PC-9 (cell line): ENCODE measurements at regions not wholly inside any gene's neighbourhood (a gene's known extent, or its start where the extent isn't known, plus 50 kb on each side); places are given as distances from the start of the nearest gene placed in this dataset.

ENCODE experiments used
- BruUV-seq: library from RNA; stranded (reverse); fragments of 400-500 nt; replicated peaks from 2 replicates; lab custom pipeline; 2021; lab: Mats Ljungman, UMichigan
- CTCF ChIA-PET: fragments of 300-600 bp; sonication (Branson Sonifier 250); formaldehyde crosslinking; loops from one replicate; lab custom pipeline; 2022; ENCODE audit warnings: antibody characterized with exemption; lab: Charles Lee
- POLR2A ChIA-PET: fragments of 300-600 bp; sonication (Branson Sonifier 250); formaldehyde crosslinking; loops from one replicate; lab custom pipeline; 2022; ENCODE audit warnings: antibody characterized with exemption; ENCODE audit not compliant: unreplicated experiment; lab: Charles Lee
- DNase-seq, 2 experiments: peaks; one replicate each; pipeline versions ENCODE4 v3.0.0 to v3.0.0-alpha.2; 2015 to 2022; ENCODE audit warnings: mixed read lengths in 1 of 2
- H2AFZ ChIP-seq: fragments of 200-600 bp; sonication (generic); 2 replicates; pipeline ENCODE4 v1.8.1; 2017; ENCODE audit warnings: antibody characterized with exemption
- H3F3A ChIP-seq: fragments of 200-600 bp; sonication (generic); 2 replicates; pipeline ENCODE4 v1.8.1; 2017; ENCODE audit warnings: antibody characterized with exemption, mild to moderate bottlenecking, low read depth; ENCODE audit not compliant: insufficient read depth
- H3K27ac ChIP-seq: fragments of 200-600 bp; sonication (generic); 2 replicates; pipeline ENCODE4 v1.6.1; 2016; ENCODE audit warnings: mixed run types
- H3K27me3 ChIP-seq: fragments of 200-600 bp; sonication (generic); 2 replicates; pipeline ENCODE4 v1.6.1; 2016; ENCODE audit warnings: low read depth, mixed run types; ENCODE audit not compliant: insufficient read depth
- H3K36me3 ChIP-seq: fragments of 200-600 bp; sonication (generic); 2 replicates; pipeline ENCODE4 v1.6.1; 2016; ENCODE audit warnings: low read depth, mixed run types
- H3K4me1 ChIP-seq: fragments of 200-600 bp; sonication (generic); replicated peaks from 2 replicates; pipeline ENCODE4 v1.6.1; 2016; ENCODE audit warnings: mixed run types; ENCODE audit not compliant: insufficient read depth
- H3K4me2 ChIP-seq: fragments of 200-600 bp; sonication (generic); 2 replicates; pipeline ENCODE4 v1.6.1; 2017; ENCODE audit warnings: mixed run types
- H3K4me3 ChIP-seq: fragments of 200-600 bp; sonication (generic); 2 replicates; pipeline ENCODE4 v1.6.1; 2016; ENCODE audit warnings: mixed run types
- H3K79me2 ChIP-seq: fragments of 200-600 bp; sonication (generic); 2 replicates; pipeline ENCODE4 v1.6.1; 2017; ENCODE audit warnings: low read depth, mixed run types
- H3K9me2 ChIP-seq: fragments of 200-600 bp; sonication (generic); 2 replicates; pipeline ENCODE4 v1.8.1; 2017; ENCODE audit warnings: mild to moderate bottlenecking; ENCODE audit not compliant: insufficient read depth
- H3K9me3 ChIP-seq: fragments of 200-600 bp; sonication (generic); 2 replicates; pipeline ENCODE4 v1.8.1; 2016; ENCODE audit warnings: low read depth; ENCODE audit not compliant: insufficient read depth
- H4K20me1 ChIP-seq: fragments of 200-600 bp; sonication (generic); 2 replicates; pipeline ENCODE4 v1.8.1; 2017; ENCODE audit not compliant: insufficient read depth
- EZH2 ChIP-seq: fragments of 200-600 bp; sonication (generic); IDR thresholded peaks from 2 replicates; pipeline ENCODE4 v1.8.0; 2017; ENCODE audit warnings: antibody characterized with exemption, low read depth
- intact Hi-C: fragments of 100-400 bp; cut with micrococcal nuclease; formaldehyde crosslinking; loops from one replicate; pipeline ENCODE4 v1.10.0; 2022; ENCODE audit not compliant: unreplicated experiment
- TF ChIP-seq, protein P1 (sequence below): fragments of 200-600 bp; sonication (generic); conservative IDR thresholded peaks from 2 replicates; pipeline ENCODE4 v1.6.1; 2017; ENCODE audit warnings: mixed run types, antibody characterized with exemption, mild to moderate bottlenecking, moderate library complexity

DNA sequence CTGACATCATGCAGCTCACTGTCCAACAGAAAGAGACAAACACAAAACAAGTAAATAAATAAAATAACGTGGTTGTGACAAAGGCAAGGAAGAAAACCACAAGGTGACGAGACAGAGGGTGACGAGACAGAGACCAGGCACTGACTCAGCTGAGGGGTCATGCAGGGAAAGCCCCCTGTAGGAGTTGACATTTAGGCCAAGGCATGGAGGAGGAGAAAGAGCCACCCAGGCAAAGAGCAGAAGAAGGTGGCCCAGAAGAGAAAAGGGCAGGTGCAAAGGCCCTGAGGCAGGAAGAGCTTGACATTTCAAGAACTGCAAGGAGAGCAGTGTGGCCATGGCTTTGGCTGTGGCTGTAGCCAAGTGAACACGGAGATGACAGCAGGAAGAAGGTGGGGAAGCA is 65.1 kb upstream of the ID3 start:
- Histone ChIP-seq H2AFZ (no peak overlapping the region), H3K27me3 (no peaks in the 10 kb centered on the region), H3K4me3 (no peak overlapping the region), H3K36me3 (no peaks in the 10 kb centered on the region), H3K4me2 (no peak overlapping the region), H4K20me1 (no peaks in the 10 kb centered on the region), H3K9me3 (no peaks in the 10 kb centered on the region), H3K4me1 (no peaks in the 10 kb centered on the region; the same call in 1 of the 2 replicates), H3F3A (peaks cover 5% of the 10 kb centered on the region; the same call in 1 of the 2 replicates), H3K9me2 (no peaks in the 10 kb centered on the region), H3K79me2 (no peaks in the 10 kb centered on the region), H3K27ac (no peak overlapping the region)
- CTCF ChIA-PET, result no interaction called here
- intact Hi-C loops, result no loop called here
- TF ChIP-seq EZH2, result no peak
- TF ChIP-seq, protein P1, sequence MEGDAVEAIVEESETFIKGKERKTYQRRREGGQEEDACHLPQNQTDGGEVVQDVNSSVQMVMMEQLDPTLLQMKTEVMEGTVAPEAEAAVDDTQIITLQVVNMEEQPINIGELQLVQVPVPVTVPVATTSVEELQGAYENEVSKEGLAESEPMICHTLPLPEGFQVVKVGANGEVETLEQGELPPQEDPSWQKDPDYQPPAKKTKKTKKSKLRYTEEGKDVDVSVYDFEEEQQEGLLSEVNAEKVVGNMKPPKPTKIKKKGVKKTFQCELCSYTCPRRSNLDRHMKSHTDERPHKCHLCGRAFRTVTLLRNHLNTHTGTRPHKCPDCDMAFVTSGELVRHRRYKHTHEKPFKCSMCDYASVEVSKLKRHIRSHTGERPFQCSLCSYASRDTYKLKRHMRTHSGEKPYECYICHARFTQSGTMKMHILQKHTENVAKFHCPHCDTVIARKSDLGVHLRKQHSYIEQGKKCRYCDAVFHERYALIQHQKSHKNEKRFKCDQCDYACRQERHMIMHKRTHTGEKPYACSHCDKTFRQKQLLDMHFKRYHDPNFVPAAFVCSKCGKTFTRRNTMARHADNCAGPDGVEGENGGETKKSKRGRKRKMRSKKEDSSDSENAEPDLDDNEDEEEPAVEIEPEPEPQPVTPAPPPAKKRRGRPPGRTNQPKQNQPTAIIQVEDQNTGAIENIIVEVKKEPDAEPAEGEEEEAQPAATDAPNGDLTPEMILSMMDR, result no peak
- POLR2A ChIA-PET, result no interaction called here
- BruUV-seq, result no TSS peak
- DNase-seq, result no peak

DNA sequence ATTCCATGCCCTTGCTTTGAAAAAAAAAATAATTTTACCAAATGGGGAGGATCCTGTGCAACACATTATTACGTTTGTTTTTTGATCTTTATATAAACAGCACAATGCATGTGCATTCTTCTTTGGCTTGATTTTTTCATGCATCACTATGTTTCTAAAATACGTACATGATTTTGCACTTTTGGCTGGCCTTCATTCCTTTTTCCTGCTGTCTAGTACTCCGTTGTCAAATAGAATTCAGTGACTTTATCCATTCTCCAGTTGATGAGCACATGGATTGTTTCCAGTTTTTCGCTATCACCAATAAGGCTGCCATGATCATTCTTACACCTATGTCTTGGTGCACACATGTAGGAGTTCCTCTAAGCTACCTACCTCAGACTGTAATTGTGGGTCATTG is 63.0 kb upstream of the ID3 start:
- CTCF ChIA-PET, result no interaction called here

DNA sequence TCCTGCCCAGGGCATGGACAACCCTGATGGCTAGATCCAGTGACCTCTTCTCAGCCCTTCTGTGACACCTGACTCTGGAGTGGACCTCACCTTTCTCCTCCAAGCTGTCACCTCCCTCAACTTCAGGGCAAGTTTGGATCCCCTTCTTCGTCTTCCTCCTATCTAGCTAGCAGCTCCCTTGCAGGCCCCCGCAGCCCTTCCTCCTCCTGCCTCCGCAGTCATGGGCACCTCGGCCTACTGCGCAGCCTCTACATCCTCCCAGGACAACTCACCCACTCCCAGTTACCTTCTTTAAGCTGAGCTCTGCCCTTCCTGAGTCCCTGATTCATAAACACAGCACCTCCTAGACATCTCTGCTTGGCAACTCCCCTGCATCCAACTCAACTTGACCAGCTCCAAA is 61.3 kb upstream of the ID3 start:
- intact Hi-C loops, result no loop called here
- no peaks in the 10 kb centered on the region for H3F3A ChIP-seq
- no TSS peak for BruUV-seq
- H3K79me2 ChIP-seq, result no peaks in the 10 kb centered on the region
- no peak overlapping the region for H3K4me2 ChIP-seq
- no peaks in the 10 kb centered on the region for H3K4me1 ChIP-seq
- no peaks in the 10 kb centered on the region for H3K27me3 ChIP-seq
- ChIA-PET POLR2A (no interaction called here), CTCF (no interaction called here)
- H3K9me2 ChIP-seq, result no peaks in the 10 kb centered on the region
- H3K36me3 ChIP-seq, result no peaks in the 10 kb centered on the region
- H3K4me3 ChIP-seq, result no peak overlapping the region
- no peaks in the 10 kb centered on the region for H3K9me3 ChIP-seq
- H2AFZ ChIP-seq, result no peak overlapping the region
- no peaks in the 10 kb centered on the region for H4K20me1 ChIP-seq
- H3K27ac ChIP-seq, result no peak overlapping the region
- TF ChIP-seq, protein P1, result no peak
- TF ChIP-seq EZH2, result no peak
- no peak for DNase-seq

More for the DNA sequence above, 63.0 kb upstream of the ID3 start:
- no peak overlapping the region for H2AFZ ChIP-seq
- intact Hi-C loops, result no loop called here
- no peaks in the 10 kb centered on the region for H3K27me3 ChIP-seq
- H3K36me3 ChIP-seq, result no peaks in the 10 kb centered on the region
- no peaks in the 10 kb centered on the region; the same call in 1 of the 2 replicates for H3K4me1 ChIP-seq
- no peak overlapping the region for H3K4me3 ChIP-seq
- POLR2A ChIA-PET, result no interaction called here
- H3K4me2 ChIP-seq, result no peak overlapping the region
- no peak for DNase-seq
- no TSS peak for BruUV-seq
- H4K20me1 ChIP-seq, result no peaks in the 10 kb centered on the region
- TF ChIP-seq, protein P1, result no peak
- no peak for TF ChIP-seq EZH2
- H3K79me2 ChIP-seq, result no peaks in the 10 kb centered on the region
- no peak overlapping the region for H3K27ac ChIP-seq
- H3K9me3 ChIP-seq, result no peaks in the 10 kb centered on the region
- H3F3A ChIP-seq, result no peaks in the 10 kb centered on the region
- no peaks in the 10 kb centered on the region for H3K9me2 ChIP-seq
